ENCODE measurements at regions not wholly inside any gene's neighbourhood (a gene's known extent, or its start where the extent isn't known, plus 50 kb on each side); places are given as distances from the start of the nearest gene placed in this dataset.

DNA sequence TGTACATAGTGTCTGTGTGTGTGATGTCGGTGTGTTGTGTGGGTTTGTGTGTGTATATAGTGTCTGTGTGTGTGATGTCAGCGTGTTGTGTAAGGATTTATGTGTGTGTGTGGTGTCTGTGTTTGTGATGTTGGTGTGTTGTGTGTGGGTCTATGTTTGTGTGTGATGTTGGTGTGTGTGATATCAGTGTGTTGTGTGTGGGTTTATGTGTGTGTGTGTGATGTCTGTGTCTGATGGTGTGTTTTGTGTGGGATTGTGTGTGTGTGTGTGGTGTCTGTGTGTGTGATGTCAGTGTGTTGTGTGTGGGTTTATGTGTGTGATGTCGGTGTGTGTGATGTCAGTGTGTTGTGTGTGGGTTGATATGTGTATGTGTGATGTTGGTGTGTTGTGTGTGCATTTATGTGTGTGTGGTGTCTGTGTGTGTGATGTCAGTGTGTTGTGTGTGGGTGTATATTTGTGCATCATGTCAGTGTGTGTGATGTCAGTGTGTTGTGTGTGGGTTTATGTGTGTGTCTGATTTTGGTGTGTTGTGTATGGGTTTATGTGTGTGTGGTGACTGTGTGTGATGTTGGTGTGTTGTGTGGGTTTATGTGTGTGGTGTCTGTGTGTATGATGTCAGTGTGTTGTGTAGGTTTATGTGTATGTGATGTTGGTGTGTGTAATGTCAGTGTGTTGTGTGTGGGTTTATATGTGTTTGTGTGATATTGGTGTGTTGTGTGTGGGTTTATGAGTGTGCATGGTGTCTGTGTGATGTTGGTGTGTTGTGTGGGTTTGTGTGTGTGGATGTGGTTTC, 102.4 kb upstream of the CD93 start:
- no peak for TF ChIP-seq CTCF (IDR thresholded peaks at IDR 0.05)
- no peak for TF ChIP-seq POLR2A (IDR thresholded peaks at IDR 0.05)

All from right lobe of liver (tissue), 4 donors.